A549 (cell line): ENCODE measurements at regions not wholly inside any gene's neighbourhood (a gene's known extent, or its start where the extent isn't known, plus 50 kb on each side); places are given as distances from the start of the nearest gene placed in this dataset.

Experiments used
- ATAC-seq, 2 experiments: fragments of 200-7000 bp in 1 of 2; fragments of >200 bp in 1 of 2; cut with Nextera tagmentation in 1 of 2; cut with Tn5 transposase in 1 of 2; 3 replicates each; pipeline versions ENCODE4 v1.8.0 to v1.9.1; 2018 to 2020; ENCODE audit warnings: mild to moderate bottlenecking in 1 of 2, moderate library complexity in 1 of 2
- CTCF ChIA-PET: fragments of 300-600 bp; sonication (Branson Sonifier 250); formaldehyde crosslinking; extraction: SDS; loops from one replicate; lab custom pipeline; 2021; ENCODE audit warnings: antibody characterized with exemption, inconsistent platforms; lab: Yijun Ruan, JAX
- POLR2A ChIA-PET: fragments of 350-600 bp; formaldehyde crosslinking; extraction: SDS; loops from one replicate; lab custom pipeline; 2021; ENCODE audit warnings: antibody characterized with exemption, inconsistent platforms; lab: Yijun Ruan, JAX
- DNase-seq, 2 experiments: peaks; one replicate each; pipeline versions ENCODE4 v3.0.0 to v3.0.0-alpha.2; 2011 to 2016; ENCODE audit warnings: low read depth in 1 of 2, low spot score in 1 of 2
- FAIRE-seq: peaks from 2 replicates; lab custom pipeline; 2011; peaks lifted over from hg19 to GRCh38; lab: Jason Lieb, UNC
- H3K27ac ChIP-seq, 2 experiments: fragments of >200 bp; sonication (Bioruptor Twin); formaldehyde crosslinking; 3 replicates each; pipeline ENCODE4 v1.5.1; 2016 to 2017
- H3K4me1 ChIP-seq: fragments of >200 bp; sonication (Bioruptor Twin); formaldehyde crosslinking; 3 replicates; pipeline ENCODE4 v1.6.1; 2016
- H3K4me2 ChIP-seq: fragments of >200 bp; sonication (Bioruptor Twin); formaldehyde crosslinking; 3 replicates; pipeline ENCODE4 v1.6.1; 2016
- H3K4me3 ChIP-seq: fragments of >200 bp; sonication (Bioruptor Twin); formaldehyde crosslinking; 3 replicates; pipeline ENCODE4 v1.5.1; 2016
- H3K9me3 ChIP-seq: fragments of >200 bp; sonication (Bioruptor Twin); formaldehyde crosslinking; 3 replicates; pipeline ENCODE4 v1.6.1; 2016
- CBX2 ChIP-seq: fragments of 200-600 bp; sonication (generic); IDR thresholded peaks from 2 replicates; pipeline ENCODE4 v1.6.1; 2016; ENCODE audit warnings: low read depth, mild to moderate bottlenecking, borderline replicate concordance
- EHF ChIP-seq: fragments of 250-450 bp; sonication (Bioruptor Pico); IDR thresholded peaks from 2 replicates; pipeline ENCODE4 v1.5.0; 2020; ENCODE audit warnings: mild to moderate bottlenecking
- FOSB ChIP-seq: fragments of 250-450 bp; sonication (Bioruptor Pico); IDR thresholded peaks from 2 replicates; pipeline ENCODE4 v1.5.0; 2020; ENCODE audit warnings: mild to moderate bottlenecking, moderate library complexity
- FOXS1 ChIP-seq: fragments of 250-450 bp; sonication (Bioruptor Pico); IDR thresholded peaks from 2 replicates; pipeline ENCODE4 v1.5.0; 2020; ENCODE audit warnings: mild to moderate bottlenecking, moderate library complexity
- HOXA7 ChIP-seq: fragments of 250-450 bp; sonication (Bioruptor Pico); IDR thresholded peaks from 2 replicates; pipeline ENCODE4 v1.5.0; 2020; ENCODE audit warnings: mild to moderate bottlenecking, moderate library complexity
- JUN ChIP-seq, 2 experiments: fragments of >200 bp; sonication (Bioruptor Twin); formaldehyde crosslinking; IDR thresholded peaks; 2 replicates in 1 of 2; 3 replicates in 1 of 2; pipeline ENCODE4 v1.6.1; 2016 to 2017
- MAFK ChIP-seq: fragments of 450-650 bp; IDR thresholded peaks from 2 replicates; pipeline ENCODE4 v1.6.1; 2014; ENCODE audit not compliant: partially characterized antibody
- MYC ChIP-seq: IDR thresholded peaks from 2 replicates; pipeline ENCODE4 v1.6.1; 2012; ENCODE audit warnings: mild to moderate bottlenecking, inconsistent platforms, low read length, improper control_type of control experiment, borderline replicate concordance
- NFE2L2 ChIP-seq: fragments of 150-350 bp; conservative IDR thresholded peaks from 2 replicates; pipeline ENCODE4 v1.6.1; 2014; ENCODE audit warnings: low read length
- NPAS2 ChIP-seq: fragments of 250-450 bp; sonication (Bioruptor Pico); IDR thresholded peaks from 2 replicates; pipeline ENCODE4 v1.8.0; 2022; ENCODE audit warnings: mild to moderate bottlenecking, moderate library complexity, borderline replicate concordance
- POLR2A ChIP-seq: IDR thresholded peaks from 2 replicates; pipeline ENCODE4 v1.6.1; 2012; ENCODE audit warnings: mild to moderate bottlenecking, low read length
- RAD21 ChIP-seq, 2 experiments: fragments of >200 bp in 1 of 2; sonication (Bioruptor Twin) in 1 of 2; formaldehyde crosslinking in 1 of 2; IDR thresholded peaks in 1 of 2; conservative IDR thresholded peaks in 1 of 2; 2 replicates in 1 of 2; 3 replicates in 1 of 2; pipeline ENCODE4 v1.6.1; 2012 to 2018; ENCODE audit warnings: inconsistent platforms in 1 of 2
- RFX5 ChIP-seq: fragments of 450-650 bp; IDR thresholded peaks from 2 replicates; pipeline ENCODE4 v1.7.1; 2014; ENCODE audit warnings: antibody characterized with exemption, mild to moderate bottlenecking, moderate library complexity
- ZSCAN20 ChIP-seq: fragments of 250-450 bp; sonication (Bioruptor Pico); IDR thresholded peaks from 2 replicates; pipeline ENCODE4 v1.8.0; 2022; ENCODE audit warnings: mild to moderate bottlenecking, moderate library complexity
- WGBS: methylation state at CpG from one replicate; pipeline ENCODE4 v1.1.6; 2017; ENCODE audit errors: missing lambda C conversion rate; 5-methylcytosine and 5-hydroxymethylcytosine counted together
- TF ChIP-seq, protein P1 (sequence below): fragments of 150-350 bp; IDR thresholded peaks from 2 replicates; pipeline ENCODE4 v1.6.1; 2014; ENCODE audit warnings: low read depth, mild to moderate bottlenecking, low read length
- TF ChIP-seq, protein P2 (sequence below): IDR thresholded peaks from 2 replicates; pipeline ENCODE4 v1.6.1; 2012

DNA sequence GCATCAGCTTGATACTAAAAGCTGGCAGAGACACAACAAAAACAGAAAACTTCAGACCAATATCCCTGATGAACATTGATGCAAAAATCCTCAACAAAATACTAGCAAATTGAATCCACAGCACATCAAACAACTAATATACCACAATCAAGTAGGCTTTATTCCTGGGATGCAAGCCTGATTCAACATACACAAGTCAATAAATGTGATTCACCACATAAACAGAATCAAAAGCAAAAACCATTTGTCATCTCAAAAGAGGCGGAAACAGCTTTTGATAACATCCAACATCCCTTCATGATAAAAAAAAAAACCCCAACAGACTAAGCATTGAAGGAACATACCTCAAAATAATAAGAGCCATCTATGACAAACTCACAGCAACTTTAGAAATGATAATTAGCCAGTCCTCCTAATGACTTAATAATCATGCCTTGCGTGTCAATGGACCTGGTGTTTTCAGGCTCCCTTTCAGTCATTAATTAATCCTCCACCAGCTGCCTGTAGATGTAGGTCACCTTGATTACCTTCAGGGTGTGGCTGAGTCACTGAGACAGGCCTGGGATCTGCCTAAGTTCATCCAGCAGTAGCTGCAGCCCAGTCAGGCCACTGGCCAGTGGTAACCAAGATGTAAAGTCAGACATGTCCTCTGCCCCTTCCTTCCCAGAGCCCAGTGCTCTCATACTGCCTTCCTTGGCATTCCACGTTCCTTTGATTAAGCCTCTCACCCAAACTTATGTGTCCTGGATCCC is 109.8 kb downstream of the EHF start:
- DNase-seq (no peak), ATAC-seq (no peak), FAIRE-seq (no peak)
- Histone ChIP-seq H3K4me1 (peaks cover 8% of the 10 kb centered on the region; the same call in 2 of the 3 replicates), H3K4me3 (no peak overlapping the region), H3K4me2 (no peak overlapping the region), H3K27ac (peak overlapping the region in 1 of 2 experiments; percentile 53; a peak in 2 of 6 replicates), H3K9me3 (no peaks in the 10 kb centered on the region)
- WGBS, result 80% methylated on average over 3 of the region's 3 CpGs
- TF ChIP-seq, protein P1, sequence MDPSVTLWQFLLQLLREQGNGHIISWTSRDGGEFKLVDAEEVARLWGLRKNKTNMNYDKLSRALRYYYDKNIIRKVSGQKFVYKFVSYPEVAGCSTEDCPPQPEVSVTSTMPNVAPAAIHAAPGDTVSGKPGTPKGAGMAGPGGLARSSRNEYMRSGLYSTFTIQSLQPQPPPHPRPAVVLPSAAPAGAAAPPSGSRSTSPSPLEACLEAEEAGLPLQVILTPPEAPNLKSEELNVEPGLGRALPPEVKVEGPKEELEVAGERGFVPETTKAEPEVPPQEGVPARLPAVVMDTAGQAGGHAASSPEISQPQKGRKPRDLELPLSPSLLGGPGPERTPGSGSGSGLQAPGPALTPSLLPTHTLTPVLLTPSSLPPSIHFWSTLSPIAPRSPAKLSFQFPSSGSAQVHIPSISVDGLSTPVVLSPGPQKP, result no peak
- no peak for TF ChIP-seq FOSB (CRISPR knock-in tag)
- TF ChIP-seq ZSCAN20 (CRISPR knock-in tag), result no peak
- no peak for TF ChIP-seq HOXA7 (CRISPR knock-in tag)
- TF ChIP-seq NPAS2 (CRISPR knock-in tag), result no peak
- no peak for TF ChIP-seq POLR2A
- TF ChIP-seq JUN (IDR thresholded peaks at IDR 0.05), result no peak
- no peak for TF ChIP-seq MYC
- ChIA-PET POLR2A (no interaction called here), CTCF (interaction anchor here (0.7 kb wide), 1 partner anchor 11 kb away, joined by 3 read pairs; no protein-coding TSS in a partner anchor)

DNA sequence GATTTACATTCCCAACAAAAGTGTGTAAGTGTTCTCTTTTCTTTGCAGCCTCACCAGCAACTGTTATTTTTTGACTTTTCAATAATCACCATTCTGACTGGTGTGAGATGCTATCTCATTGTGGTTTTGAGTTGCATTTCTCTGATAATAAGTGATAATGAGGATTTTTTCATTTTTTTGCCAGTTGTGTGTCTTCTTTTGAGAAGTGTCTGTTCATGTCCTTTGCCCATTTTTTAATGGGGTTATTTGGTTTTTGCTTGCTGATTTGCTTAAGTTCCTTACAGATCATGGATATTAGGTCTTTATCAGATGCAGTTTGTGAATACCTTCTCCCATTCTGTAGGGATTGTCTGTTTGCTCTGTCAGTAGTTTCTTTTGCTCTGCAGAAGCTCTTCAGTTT is 107.7 kb downstream of the EHF start:
- TF ChIP-seq JUN (IDR thresholded peaks at IDR 0.05), result no peak
- TF ChIP-seq CBX2, result no peak
- TF ChIP-seq NFE2L2, result no peak
- TF ChIP-seq, protein P2, sequence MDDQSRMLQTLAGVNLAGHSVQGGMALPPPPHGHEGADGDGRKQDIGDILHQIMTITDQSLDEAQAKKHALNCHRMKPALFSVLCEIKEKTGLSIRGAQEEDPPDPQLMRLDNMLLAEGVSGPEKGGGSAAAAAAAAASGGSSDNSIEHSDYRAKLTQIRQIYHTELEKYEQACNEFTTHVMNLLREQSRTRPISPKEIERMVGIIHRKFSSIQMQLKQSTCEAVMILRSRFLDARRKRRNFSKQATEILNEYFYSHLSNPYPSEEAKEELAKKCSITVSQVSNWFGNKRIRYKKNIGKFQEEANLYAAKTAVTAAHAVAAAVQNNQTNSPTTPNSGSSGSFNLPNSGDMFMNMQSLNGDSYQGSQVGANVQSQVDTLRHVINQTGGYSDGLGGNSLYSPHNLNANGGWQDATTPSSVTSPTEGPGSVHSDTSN, result no peak
- TF ChIP-seq FOXS1, result no peak
- no peak for TF ChIP-seq RFX5
- TF ChIP-seq EHF (CRISPR knock-in tag), result no peak
- TF ChIP-seq, protein P1, result no peak
- no peak for TF ChIP-seq HOXA7 (CRISPR knock-in tag)
- CTCF ChIA-PET, result interaction anchor here (0.7 kb wide), 1 partner anchor 10 kb away, joined by 3 read pairs; no protein-coding TSS in a partner anchor
- FAIRE-seq (no peak), ATAC-seq (no peak), DNase-seq (no peak)
- Histone ChIP-seq H3K4me3 (no peak overlapping the region), H3K4me1 (peaks cover 8% of the 10 kb centered on the region; the same call in 2 of the 3 replicates), H3K4me2 (no peak overlapping the region), H3K9me3 (peaks cover 7% of the 10 kb centered on the region; the same call in 2 of the 3 replicates), H3K27ac (no peak overlapping the region)
- POLR2A ChIA-PET, result no interaction called here

DNA sequence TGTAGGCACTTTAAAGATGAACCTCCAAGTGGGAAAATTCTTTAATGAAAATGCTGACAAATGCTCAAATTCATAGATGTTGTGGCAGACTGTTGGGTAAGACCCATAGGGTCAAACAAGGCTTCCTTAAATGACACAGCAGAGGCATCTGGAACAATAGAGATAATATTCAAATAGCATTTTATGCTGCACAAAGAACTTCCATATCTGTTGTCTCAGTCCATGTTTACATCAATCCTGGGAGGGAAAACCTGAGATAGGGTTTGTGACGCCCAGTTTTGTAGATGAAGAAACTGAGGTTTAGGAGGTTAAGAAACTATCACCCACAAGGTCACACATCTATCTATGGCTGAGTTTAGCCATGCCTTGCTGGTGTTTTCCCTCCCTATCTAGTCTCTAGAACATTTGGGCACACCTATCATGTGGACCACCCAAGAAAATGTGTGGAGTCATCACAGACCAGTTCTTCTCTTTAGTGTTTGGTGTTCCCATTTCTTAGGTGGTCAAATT is 106.4 kb downstream of the EHF start:
- Histone ChIP-seq H3K4me1 (peaks cover 8% of the 10 kb centered on the region; the same call in 2 of the 3 replicates), H3K9me3 (peaks cover 7% of the 10 kb centered on the region; the same call in 2 of the 3 replicates), H3K27ac (no peak overlapping the region), H3K4me2 (no peak overlapping the region), H3K4me3 (no peak overlapping the region)
- DNase-seq (no peak), FAIRE-seq (no peak), ATAC-seq (no peak)
- CTCF ChIA-PET, result interaction anchor here (1.2 kb wide), 1 partner anchor 141 kb away, joined by 3 read pairs; no protein-coding TSS in a partner anchor
- POLR2A ChIA-PET, result no interaction called here
- TF ChIP-seq RAD21 (conservative IDR thresholded peaks at IDR 0.05 in 1 of 2, IDR thresholded peaks at IDR 0.05 in 1 of 2), result no peak
- TF ChIP-seq MAFK, result peak; percentile 59
- WGBS, result 83% methylated on average over 1 of the region's 1 CpG
